ENCODE measurements at regions not wholly inside any gene's neighbourhood (a gene's known extent, or its start where the extent isn't known, plus 50 kb on each side); places are given as distances from the start of the nearest gene placed in this dataset.

DNA sequence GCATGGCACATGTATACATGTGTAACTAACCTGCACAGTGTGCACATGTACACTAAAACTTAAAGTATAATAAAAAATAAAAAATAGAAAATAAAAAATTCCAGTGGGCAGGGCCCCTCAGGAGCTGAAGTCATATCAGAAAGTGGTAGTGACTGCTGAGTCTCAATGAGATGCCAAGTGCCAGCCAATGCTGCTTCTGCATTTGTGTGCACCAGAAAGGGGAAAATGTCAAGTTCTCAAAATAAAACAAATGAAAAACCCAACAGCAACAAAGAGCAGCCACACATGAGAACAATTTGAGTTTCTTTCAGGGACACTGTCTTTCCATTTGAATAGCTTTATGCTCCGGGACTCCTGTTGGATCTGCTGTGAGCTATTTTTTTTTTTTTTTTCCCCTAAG is 117.2 kb upstream of the CCDC112 start:
- ATAC-seq (ENCODE audit: low read depth) (no peak), DNase-seq (no peak)
- POLR2A ChIA-PET = no interaction called here
- H3K9me3 Mint-ChIP-seq = no peaks in the 10 kb centered on the region
- no peaks in the 10 kb centered on the region for H3K27me3 Mint-ChIP-seq
- H3K27ac Mint-ChIP-seq = no peak overlapping the region
- H3K4me1 Mint-ChIP-seq = no peaks in the 10 kb centered on the region
- no peak overlapping the region for H3K4me3 Mint-ChIP-seq
- H3K36me3 Mint-ChIP-seq = no peaks in the 10 kb centered on the region

DNA sequence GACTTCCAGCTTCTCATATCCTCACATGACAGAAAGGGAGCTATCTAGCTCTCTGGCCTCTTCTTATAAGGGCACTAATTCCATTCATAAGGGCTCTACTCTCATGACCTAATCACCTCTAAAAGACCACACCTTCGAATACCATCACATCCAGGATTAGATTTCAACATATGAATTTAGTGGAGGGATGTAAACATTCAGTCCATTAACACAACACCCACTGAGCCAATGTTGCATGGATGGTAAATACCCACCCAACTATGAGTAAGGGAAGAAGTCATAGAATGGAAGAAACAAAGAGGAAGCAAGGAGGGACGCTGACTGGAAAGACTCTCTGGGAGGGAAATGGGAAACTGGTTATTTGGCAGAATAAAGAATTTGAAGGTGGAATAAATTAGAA is 112.6 kb upstream of the CCDC112 start:
- no peaks in the 10 kb centered on the region for H3K9me3 Mint-ChIP-seq
- H3K4me1 Mint-ChIP-seq = no peaks in the 10 kb centered on the region
- H3K27me3 Mint-ChIP-seq = peaks cover 4% of the 10 kb centered on the region
- POLR2A ChIA-PET = no interaction called here
- no peak overlapping the region for H3K27ac Mint-ChIP-seq
- no peak overlapping the region for H3K4me3 Mint-ChIP-seq
- ATAC-seq (ENCODE audit: low read depth) (no peak), DNase-seq (no peak)
- H3K36me3 Mint-ChIP-seq = no peaks in the 10 kb centered on the region

DNA sequence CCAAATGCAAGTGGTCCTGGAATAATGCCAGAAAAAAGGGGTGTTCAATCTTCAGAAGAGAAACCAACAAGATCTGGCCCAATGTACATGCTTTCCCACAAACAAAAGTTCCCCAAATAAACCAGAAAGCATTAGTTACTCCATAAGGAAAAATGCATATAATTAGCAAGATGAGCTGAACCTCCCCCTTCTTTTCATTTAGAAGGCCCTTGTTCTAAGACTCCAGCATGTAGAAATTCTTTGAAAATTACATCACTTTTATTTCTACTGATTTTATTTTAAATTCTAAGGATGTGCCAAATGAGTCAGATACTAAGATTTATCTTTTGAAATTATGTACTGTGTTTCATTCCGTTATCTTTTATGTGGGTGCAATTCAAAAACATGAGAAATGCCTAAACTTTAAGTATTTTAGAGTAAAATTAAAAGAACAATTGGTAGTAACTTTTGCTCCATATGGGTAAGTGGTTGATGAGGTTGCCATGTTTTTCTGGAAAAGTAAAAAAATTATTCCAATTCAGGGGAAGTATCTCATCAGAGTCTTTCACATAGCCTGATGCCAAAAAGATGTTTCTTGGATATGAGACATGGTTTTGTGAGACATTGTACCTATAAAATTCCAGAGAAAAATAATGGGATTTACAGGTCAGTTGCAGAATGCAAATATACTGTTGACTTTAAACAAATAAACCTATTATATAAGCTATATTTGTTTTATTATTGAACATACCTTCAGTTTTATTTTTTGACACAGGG is 106.5 kb upstream of the CCDC112 start:
- Mint-ChIP-seq H3K36me3 (no peaks in the 10 kb centered on the region), H3K4me3 (no peak overlapping the region), H3K4me1 (no peaks in the 10 kb centered on the region), H3K27ac (no peak overlapping the region), H3K9me3 (no peaks in the 10 kb centered on the region), H3K27me3 (peaks cover 4% of the 10 kb centered on the region)
- POLR2A ChIA-PET = no interaction called here
- DNase-seq = no peak
- no peak for ATAC-seq (ENCODE audit: low read depth)

DNA sequence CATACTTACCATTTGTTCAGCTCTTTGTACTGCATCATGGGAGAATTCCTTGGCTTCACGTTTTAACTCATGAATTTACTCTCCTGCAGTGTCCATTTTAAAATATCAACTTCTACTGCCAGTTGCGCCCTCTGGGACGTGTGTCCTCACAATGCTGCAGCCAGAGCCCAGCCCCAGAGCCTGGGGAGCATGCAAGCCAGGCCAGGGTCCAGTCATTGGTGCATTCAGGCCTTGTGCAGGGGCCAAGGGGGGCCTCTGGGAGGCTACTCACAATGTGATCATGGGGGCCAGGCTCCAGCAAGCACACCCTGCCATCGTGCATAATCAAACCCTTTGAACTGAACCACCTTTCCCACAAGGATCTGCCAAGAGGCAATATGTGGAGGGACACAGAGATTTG is 105.6 kb upstream of the CCDC112 start:
- POLR2A ChIA-PET = no interaction called here
- Mint-ChIP-seq H3K9me3 (no peaks in the 10 kb centered on the region), H3K4me3 (no peak overlapping the region), H3K27ac (no peak overlapping the region), H3K36me3 (no peaks in the 10 kb centered on the region), H3K4me1 (no peaks in the 10 kb centered on the region), H3K27me3 (peaks cover 2% of the 10 kb centered on the region)
- DNase-seq (no peak), ATAC-seq (ENCODE audit: low read depth) (no peak)

DNA sequence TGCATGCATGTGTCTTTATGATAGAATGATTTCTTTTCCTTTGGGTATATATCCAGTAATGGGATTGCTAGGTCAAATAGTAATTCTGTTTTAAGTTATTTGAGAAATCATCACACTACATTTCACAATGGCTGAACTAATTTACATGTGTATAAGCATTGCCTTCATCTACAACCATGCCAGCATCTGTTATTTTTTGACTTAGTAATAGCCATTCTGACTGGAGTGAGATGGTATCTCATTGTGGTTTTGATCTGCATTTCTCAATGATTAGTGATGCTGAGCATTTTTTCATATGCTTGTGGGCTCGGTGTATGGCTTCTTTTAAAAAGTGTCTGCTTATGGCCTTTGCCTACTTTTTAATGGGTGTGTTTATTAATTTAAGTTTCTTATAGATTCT is 102.3 kb upstream of the CCDC112 start:
- Mint-ChIP-seq H3K4me3 (no peak overlapping the region), H3K27ac (no peak overlapping the region), H3K27me3 (peaks cover 6% of the 10 kb centered on the region), H3K4me1 (no peaks in the 10 kb centered on the region), H3K9me3 (no peaks in the 10 kb centered on the region), H3K36me3 (no peaks in the 10 kb centered on the region)
- no peak for DNase-seq
- no peak for ATAC-seq (ENCODE audit: low read depth)
- POLR2A ChIA-PET = no interaction called here

DNA sequence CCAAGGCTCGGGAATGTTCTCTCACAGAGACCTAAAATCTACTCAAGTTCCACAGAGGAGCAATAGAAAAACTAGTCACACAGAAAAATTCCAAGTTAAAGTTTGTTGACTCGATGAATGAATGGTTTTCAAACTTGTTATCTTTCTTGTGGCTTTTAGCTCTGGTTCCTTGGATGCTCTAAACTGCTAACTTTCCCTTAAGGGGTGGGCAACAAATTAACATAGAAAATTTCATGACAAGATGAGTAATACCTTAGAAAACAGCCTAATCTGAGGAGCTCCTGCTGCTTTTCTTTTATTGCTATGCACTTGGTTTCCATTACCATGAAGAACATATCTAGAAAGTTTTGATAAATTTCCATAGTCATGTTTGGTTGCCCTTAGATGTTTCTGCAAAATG is 100.2 kb upstream of the CCDC112 start:
- H3K36me3 Mint-ChIP-seq = no peaks in the 10 kb centered on the region
- peaks cover 6% of the 10 kb centered on the region for H3K27me3 Mint-ChIP-seq
- no peak for DNase-seq
- no peak overlapping the region for H3K27ac Mint-ChIP-seq
- no peaks in the 10 kb centered on the region for H3K4me1 Mint-ChIP-seq
- ATAC-seq (ENCODE audit: low read depth) = no peak
- no peak overlapping the region for H3K4me3 Mint-ChIP-seq
- POLR2A ChIA-PET = no interaction called here
- H3K9me3 Mint-ChIP-seq = no peaks in the 10 kb centered on the region

DNA sequence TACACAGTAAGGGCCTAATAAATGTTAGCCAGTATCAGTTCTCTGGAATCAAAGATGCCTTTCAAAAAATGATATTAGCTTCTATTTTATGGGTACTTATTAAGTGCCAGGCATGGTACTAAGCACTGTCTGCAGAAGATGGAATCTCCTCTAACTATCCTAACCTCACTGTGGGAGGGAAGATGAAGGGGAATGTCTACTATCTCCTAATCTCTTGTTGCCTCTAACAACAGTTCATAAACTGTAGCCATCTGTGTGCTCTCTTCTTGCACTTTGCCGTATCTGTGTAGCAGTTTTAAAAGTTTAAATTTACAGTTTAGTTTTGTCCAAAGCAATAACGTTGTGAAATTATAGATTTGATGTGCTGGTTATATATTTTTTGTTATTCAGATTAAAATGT is 99.6 kb upstream of the CCDC112 start:
- Mint-ChIP-seq H3K9me3 (no peaks in the 10 kb centered on the region), H3K36me3 (no peaks in the 10 kb centered on the region), H3K27me3 (peaks cover 6% of the 10 kb centered on the region), H3K4me3 (no peak overlapping the region), H3K4me1 (no peaks in the 10 kb centered on the region), H3K27ac (no peak overlapping the region)
- POLR2A ChIA-PET = no interaction called here
- ATAC-seq (ENCODE audit: low read depth) = no peak
- DNase-seq = no peak

DNA sequence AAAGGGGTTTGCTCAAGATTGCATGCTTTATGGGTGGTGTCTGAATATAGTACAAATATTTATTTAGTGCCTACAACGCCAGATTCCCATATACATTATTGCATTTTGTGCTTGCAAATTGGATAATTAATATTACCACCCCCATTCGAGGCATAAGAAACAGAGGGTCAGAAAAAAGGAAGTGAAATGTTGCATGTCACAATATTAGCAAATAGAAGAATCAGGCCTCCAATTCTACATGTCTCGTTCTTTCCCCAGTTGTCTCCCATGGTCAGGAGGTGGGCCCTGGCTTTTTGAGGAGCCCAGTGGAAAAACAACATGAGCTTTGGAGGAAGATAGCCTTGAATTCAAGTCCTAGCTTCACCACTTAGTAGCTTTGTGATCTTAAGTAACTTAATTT is 98.1 kb upstream of the CCDC112 start:
- POLR2A ChIA-PET = no interaction called here
- Mint-ChIP-seq H3K27ac (no peak overlapping the region), H3K4me1 (no peaks in the 10 kb centered on the region), H3K4me3 (no peak overlapping the region), H3K36me3 (no peaks in the 10 kb centered on the region), H3K9me3 (no peaks in the 10 kb centered on the region), H3K27me3 (peaks cover 6% of the 10 kb centered on the region)
- DNase-seq = no peak
- ATAC-seq (ENCODE audit: low read depth) = no peak

DNA sequence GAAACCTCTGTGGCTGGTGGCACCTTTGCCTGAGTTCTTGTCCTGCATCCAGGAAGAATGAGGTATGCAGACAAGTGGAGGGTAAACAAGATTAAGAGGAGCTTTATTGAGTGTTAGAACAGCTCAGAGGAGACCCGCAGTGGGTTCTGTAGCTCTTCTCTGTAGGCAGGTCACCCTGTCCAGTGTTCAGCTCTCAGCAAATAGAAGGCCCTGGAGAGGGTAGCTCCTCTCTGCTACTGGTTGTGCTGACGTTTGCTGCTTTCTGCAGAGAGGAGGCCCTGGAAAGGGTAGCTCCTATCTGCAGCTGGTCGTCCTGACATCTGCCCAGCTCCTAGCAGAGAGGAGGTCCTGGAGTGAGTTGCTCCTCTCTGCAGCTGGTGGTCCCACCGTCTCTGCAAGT is 96.8 kb upstream of the CCDC112 start:
- no peak for ATAC-seq (ENCODE audit: low read depth)

DNA sequence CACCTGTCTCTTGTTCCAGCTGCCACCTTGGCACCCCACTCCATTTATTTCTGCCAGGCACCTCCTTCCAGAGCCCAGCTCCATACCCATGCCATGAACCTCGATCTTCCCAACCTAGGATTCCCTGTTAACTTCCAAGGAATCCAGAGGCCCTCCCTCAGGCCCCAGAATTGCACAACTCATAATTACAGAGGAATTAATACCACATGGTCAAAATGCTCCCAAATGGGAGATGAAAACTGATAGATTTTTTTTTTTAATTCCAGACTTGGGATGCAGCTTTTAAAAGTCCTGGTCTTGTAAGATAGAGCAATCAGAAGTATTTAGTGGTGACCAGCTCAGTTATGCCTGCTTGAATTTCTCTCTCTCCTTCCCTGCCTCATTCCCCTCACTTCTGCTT is 96.2 kb upstream of the CCDC112 start:
- H3K4me3 Mint-ChIP-seq = no peak overlapping the region
- H3K36me3 Mint-ChIP-seq = no peaks in the 10 kb centered on the region
- POLR2A ChIA-PET = no interaction called here
- H3K4me1 Mint-ChIP-seq = no peaks in the 10 kb centered on the region
- H3K9me3 Mint-ChIP-seq = no peaks in the 10 kb centered on the region
- DNase-seq (no peak), ATAC-seq (ENCODE audit: low read depth) (no peak)
- peaks cover 6% of the 10 kb centered on the region for H3K27me3 Mint-ChIP-seq
- H3K27ac Mint-ChIP-seq = no peak overlapping the region

More for the DNA sequence above, 96.8 kb upstream of the CCDC112 start:
- POLR2A ChIA-PET = no interaction called here
- H3K4me3 Mint-ChIP-seq = no peak overlapping the region
- DNase-seq = no peak
- no peaks in the 10 kb centered on the region for H3K4me1 Mint-ChIP-seq
- no peaks in the 10 kb centered on the region for H3K36me3 Mint-ChIP-seq
- H3K27ac Mint-ChIP-seq = no peak overlapping the region
- H3K9me3 Mint-ChIP-seq = no peaks in the 10 kb centered on the region
- peaks cover 6% of the 10 kb centered on the region for H3K27me3 Mint-ChIP-seq

DNA sequence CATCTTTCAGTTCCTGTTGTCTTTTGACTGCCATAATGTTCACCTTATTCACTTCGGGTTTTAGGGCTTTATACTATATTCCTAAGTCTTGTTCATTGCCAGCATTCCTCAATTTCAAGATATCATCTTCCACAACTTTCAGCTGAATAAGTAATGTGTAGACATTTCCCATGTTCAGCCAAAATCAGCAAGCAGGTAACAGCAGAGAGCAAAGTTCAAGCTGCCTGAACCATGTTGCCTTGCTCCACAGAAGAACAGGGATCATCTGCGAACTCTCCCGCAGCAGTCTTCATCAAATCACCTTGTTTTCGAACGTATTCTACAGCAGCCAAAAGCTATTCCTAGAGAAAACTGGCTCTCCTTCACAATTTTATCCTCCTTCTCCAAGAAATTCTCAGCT is 95.3 kb upstream of the CCDC112 start:
- no peaks in the 10 kb centered on the region for H3K36me3 Mint-ChIP-seq
- POLR2A ChIA-PET = no interaction called here
- H3K4me3 Mint-ChIP-seq = no peak overlapping the region
- no peak overlapping the region for H3K27ac Mint-ChIP-seq
- no peaks in the 10 kb centered on the region for H3K9me3 Mint-ChIP-seq
- no peaks in the 10 kb centered on the region for H3K4me1 Mint-ChIP-seq
- DNase-seq (no peak), ATAC-seq (ENCODE audit: low read depth) (no peak)
- peaks cover 6% of the 10 kb centered on the region for H3K27me3 Mint-ChIP-seq

DNA sequence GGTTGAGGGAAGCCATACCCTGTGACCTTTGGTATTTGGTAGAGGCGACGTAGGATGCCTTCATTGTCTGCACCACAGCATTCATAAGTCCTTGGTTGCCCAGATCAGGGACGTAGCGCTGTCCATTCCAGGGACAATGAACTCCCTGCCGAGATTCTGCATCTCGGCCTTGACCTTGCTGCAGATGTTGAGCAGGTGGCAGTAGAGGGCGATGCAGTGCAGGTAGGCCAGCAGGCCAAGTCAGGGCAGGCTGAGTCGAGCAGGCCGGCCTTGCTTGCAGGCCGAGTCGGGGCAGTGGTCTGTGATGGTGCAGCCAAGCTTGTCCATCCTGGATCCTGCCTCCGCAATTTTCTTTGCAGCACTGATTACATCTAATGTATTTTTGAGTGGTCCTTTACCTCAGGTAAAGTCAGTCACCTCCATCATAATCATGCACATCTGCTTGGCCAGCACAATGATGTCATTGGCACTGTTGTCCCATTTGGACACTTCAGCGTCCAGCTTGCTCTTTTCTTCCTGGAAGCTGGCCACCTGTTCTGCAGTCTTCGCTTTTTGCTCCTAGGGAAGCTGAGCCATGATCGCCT is 93.4 kb upstream of the CCDC112 start:
- Mint-ChIP-seq H3K27me3 (no peaks in the 10 kb centered on the region), H3K36me3 (no peaks in the 10 kb centered on the region), H3K27ac (no peak overlapping the region), H3K4me1 (no peaks in the 10 kb centered on the region), H3K4me3 (no peak overlapping the region), H3K9me3 (no peaks in the 10 kb centered on the region)
- DNase-seq (no peak), ATAC-seq (ENCODE audit: low read depth) (no peak)
- POLR2A ChIA-PET = no interaction called here

DNA sequence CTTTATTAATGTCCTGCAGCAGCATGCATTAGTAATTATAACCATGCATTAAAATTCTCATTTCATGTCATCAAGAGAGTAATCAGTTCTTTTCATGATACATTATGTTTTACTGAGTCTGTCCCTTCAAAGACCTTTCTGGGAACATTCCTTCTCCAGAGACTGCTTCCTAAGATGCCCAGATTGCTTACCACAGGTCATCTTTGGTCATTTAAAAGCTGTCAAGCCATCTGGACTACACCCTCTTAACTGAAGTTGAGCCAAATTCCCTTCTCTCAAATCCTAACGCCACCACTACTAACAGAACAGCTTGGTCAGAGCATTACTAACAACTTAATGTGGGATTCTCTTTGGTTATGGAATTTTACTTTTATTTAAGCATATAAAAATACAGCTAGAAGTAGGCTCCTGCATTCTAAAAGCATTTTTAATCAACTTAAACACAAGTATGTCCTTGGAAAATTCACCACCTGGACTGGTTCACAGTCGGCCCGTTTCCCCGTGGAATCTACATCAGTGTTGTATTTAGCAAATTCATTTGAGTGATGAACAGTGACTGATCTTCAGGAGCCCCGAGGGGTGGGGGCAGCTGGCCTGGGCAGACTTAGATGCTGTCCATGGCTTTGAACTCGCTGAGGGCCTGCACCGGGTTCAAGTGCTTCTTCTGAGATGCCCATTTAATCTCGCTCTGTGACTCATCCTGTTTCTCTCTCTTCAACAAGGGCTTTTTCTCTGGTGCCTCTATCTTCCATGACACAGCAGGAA is 92.8 kb upstream of the CCDC112 start:
- POLR2A ChIA-PET = no interaction called here
- H3K27me3 Mint-ChIP-seq = no peaks in the 10 kb centered on the region
- no peaks in the 10 kb centered on the region for H3K9me3 Mint-ChIP-seq
- H3K4me3 Mint-ChIP-seq = no peak overlapping the region
- no peaks in the 10 kb centered on the region for H3K36me3 Mint-ChIP-seq
- DNase-seq (no peak), ATAC-seq (ENCODE audit: low read depth) (no peak)
- no peak overlapping the region for H3K27ac Mint-ChIP-seq
- no peaks in the 10 kb centered on the region for H3K4me1 Mint-ChIP-seq

DNA sequence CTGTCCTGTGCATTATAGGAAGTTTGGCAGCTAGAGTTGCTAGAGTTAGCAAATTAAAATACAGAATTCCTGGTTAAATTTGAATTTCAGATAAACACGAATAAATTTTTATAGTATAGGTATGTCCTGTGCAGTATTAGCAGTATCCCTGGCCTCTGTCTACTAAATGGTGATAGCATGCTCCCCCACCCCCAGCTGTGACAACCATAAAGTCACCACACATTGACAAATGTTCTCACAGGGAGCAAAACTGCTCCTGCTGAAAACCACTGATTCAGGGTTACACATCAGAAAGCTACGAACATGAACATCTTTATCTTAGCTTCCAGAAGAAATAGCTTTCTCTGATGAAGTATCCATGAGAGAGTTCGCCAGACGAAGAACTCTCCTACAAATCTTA is 91.8 kb upstream of the CCDC112 start:
- POLR2A ChIA-PET = no interaction called here
- no peaks in the 10 kb centered on the region for H3K36me3 Mint-ChIP-seq

More for the DNA sequence above, 91.8 kb upstream of the CCDC112 start:
- no peak for DNase-seq
- no peak for ATAC-seq (ENCODE audit: low read depth)
- Mint-ChIP-seq H3K4me3 (no peak overlapping the region), H3K4me1 (no peaks in the 10 kb centered on the region), H3K27ac (no peak overlapping the region), H3K27me3 (no peaks in the 10 kb centered on the region), H3K9me3 (no peaks in the 10 kb centered on the region)

Data from activated naive CD8-positive, alpha-beta T cell treated with anti-CD3 and anti-CD28 coated beads, Interleukin-2, amount 10 ng/mL, durations not matched to agents 7 days and 5 days (primary cell).